ENCODE measurements at regions not wholly inside any gene's neighbourhood (a gene's known extent, or its start where the extent isn't known, plus 50 kb on each side); places are given as distances from the start of the nearest gene placed in this dataset.

DNA sequence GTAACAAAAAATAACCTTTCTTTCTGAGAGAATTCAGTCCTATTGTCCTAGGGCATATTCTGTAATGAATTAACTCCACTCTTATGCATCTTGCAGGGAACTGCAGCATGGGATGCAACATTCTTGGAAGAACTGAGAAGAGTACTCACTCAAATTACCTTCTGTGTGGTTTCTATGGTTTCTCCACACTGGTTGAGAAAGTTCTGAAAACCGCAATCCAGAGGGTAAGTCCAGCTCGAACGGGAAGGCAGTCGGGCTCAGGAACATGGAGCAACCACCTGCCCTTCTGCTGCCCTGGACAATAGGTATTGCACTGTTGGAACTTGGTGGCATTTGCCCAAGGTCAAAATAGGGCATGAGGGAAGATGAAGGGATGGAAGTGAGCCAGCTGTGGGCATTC is 59.6 kb upstream of the CDK13 start:
- no peak for DNase-seq (ENCODE audit: low spot score)

DNA sequence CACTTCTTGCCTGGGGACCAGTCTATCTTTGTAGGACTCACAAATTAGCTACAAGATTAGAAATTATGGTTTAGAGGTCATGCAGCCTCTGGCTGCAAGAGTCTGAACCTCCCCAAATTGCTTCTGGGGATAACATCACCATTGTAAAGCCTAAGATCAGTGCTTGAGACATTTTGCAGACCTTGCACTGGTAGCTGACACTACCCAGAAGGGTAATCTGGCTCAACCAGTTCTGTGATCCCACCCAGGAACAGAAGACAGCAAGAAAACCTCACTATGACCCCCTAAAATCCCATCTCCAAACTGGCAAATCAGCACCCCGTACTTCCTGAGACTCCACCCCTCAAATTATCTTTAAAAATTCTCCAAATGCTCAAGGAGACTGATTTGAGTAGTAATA is 58.2 kb upstream of the CDK13 start:
- DNase-seq (ENCODE audit: low spot score), result no peak

DNA sequence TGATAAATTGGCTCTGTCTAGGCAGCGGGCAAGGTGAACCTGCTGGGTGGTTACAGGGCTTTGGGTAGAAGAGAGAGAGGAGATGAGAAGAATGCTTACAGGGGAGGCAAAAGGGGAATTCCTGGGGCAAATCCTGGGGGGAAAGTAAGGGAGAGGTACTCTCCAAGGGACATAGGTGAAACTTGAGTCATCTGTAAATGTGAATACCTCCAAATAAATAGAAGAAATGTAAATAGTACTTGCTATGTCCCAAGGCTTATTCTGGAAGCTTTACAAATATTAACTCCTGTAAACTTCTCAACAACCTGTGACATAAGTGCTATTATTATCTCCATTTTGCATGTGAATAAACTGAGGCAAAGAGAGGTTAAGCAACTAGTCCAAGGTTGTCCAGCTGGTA is 57.7 kb upstream of the CDK13 start:
- no peak for DNase-seq (ENCODE audit: low spot score)

GRCh38 chr7:39894904-39895303 is 55.2 kb upstream of the CDK13 start:
- DNase-seq (ENCODE audit: low spot score), result no peak

DNA sequence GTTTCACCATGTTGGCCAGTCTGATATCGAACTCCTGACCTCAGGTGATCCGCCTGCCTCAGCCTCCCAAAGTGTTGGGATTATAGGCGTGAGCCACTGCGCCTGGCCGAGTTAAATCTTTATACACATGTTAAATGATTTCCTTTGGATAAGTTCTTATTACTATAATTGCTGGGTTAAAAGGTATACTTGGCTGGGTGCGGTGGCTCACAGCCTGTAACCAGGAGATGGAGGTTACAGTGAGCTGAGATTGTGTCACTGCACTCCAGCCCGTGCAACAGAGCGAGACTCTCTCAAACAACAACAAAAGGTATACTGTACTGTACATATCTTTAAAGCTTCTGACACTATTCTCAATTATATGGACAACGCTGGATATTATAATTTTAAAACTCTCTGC is 53.2 kb upstream of the CDK13 start:
- no peak for DNase-seq (ENCODE audit: low spot score)

DNA sequence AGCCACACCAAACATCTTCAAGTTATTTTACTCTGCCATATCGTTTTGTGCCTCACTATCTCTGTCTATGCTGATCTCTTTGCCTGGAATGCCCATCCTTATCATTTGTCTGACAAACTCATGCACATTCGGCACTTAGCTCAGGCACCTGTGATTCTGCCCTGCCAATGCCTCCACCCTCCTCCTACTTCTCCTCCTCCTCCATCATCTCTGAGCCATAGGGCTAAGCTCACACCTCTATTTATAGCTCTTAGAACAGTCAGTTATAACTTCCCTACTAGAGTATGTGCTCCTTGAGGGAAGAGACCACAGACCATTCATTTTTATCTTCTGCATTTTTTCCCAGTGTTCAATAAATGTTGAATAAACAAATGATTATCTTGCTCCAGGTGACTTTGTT is 51.2 kb upstream of the CDK13 start:
- no peak for DNase-seq (ENCODE audit: low spot score)
